NK-92 treated with Interleukin-12 subunit alpha and Interleukin-12 subunit beta, amount 100 ng/mL, for 24 hours (cell line): ENCODE measurements at regions not wholly inside any gene's neighbourhood (a gene's known extent, or its start where the extent isn't known, plus 50 kb on each side); places are given as distances from the start of the nearest gene placed in this dataset.
"Not testable (repeated sequence)": the region's sequence is repeated elsewhere in the genome, so short reads cannot be mapped to it uniquely, and the experiment has no call there.

Experiments used
- DNase-seq: peaks from one replicate; lab custom pipeline; 2025; lab: John Stamatoyannopoulos, UW

- DNase-seq: no peak
These were observed 108.7 kb downstream of the SUCLA2 start for GRCh38 chr13:47892374-47892773.

GRCh38 chr13:47890146-47890814 is 110.8 kb downstream of the SUCLA2 start:
- DNase-seq: peak; percentile 20

GRCh38 chr13:47886314-47886713 is 114.8 kb downstream of the SUCLA2 start:
- DNase-seq: peak; percentile 10

DNA sequence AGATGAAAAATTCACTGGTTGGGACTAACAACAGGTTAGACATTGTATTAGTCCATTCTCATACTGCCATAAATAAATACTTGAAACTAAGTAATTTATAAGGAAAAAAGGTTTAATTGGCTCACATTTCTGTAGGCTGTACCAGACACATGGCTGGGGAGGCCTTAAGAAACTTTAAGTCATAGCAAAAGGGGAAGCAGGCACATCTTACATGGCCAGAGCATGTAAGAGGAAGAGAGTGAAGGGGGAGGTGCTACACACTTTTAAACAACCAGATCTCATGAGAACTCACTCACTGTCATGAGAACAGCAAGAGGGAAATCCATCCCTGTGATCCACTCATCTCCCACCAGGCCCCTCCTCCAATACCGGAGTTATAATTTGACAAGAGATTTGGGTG is 125.9 kb downstream of the SUCLA2 start:
- no peak for DNase-seq

GRCh38 chr13:47873987-47874386 is 127.1 kb downstream of the SUCLA2 start:
- DNase-seq: not testable (repeated sequence)

DNA sequence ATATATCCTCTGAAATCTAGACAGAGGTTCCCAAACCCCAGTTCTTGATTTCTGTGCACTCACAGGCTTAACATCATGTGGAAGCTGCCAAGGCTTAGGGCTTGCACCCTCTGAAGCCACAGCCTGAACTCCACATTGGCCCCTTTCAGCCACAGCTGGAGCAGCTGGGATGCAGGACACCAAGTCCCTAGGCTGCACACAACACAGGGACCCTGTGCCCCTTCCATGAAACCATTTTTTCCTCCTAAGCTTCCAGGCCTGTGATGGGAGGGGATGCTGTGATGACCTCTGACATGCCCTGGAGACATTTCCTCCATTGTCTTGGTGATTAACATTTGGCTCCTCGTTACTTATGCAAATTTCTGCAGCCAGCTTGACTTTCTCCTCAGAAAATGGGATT is 127.8 kb downstream of the SUCLA2 start:
- not testable (repeated sequence) for DNase-seq

DNA sequence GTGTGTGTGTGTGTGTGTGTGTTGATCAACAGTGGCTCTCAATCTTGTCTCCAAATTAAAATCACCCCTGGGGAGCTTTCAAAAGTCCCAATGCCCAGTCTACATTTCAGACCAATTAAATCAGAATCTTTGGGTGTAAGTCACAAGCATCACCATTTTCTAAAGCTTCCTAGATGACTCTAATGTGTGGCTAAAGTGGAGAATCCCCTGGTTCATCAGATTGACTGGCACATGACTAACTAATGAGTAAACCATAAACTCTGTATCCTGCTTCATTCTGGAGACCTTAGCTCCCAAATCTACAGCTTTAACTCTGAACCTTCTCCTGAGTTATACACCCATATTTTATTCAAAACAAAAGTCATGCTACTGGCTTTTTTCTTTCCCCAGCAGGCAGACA is 131.3 kb downstream of the SUCLA2 start:
- DNase-seq: no peak

DNA sequence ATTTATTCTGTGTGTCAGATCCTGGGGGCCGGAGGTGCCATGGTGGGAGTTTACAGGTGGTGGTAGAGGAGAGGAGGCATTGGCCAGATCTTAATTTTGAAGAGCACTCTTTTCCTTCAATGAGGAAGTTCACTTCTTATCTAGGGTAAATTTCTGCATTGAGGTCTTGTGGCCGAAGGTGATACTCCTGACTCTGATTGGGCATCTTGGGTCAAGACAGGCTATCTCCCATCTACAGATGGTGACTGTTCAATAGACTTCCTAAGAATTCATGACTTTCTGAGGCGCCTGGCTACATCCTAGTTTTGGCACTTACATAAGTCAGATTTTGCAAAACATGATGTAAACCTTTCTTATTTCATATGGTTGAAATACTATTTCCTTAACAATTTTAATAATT is 135.2 kb downstream of the SUCLA2 start:
- DNase-seq: no peak

DNA sequence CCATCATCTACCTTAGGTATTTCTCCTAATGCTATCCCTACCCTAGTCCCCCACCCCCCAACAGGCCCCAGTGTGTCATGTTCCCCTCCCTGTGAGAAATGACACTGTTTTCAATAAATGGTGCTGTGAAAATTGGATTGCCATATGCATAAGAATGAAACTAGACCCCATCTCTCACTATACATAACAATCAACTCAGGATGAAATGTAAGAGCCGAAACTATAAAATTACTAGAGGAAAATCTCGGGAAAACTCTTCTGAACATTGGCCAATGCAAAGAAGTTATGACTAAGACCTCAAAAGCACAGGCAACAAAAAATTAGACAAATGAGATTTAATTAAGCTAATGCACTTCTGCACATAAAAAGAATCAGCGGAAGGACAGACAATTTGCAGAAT is 138.2 kb downstream of the SUCLA2 start:
- DNase-seq: no peak

- DNase-seq: no peak
These were observed 141.9 kb downstream of the SUCLA2 start for GRCh38 chr13:47859165-47859564.

- no peak for DNase-seq
These were observed 142.7 kb downstream of the SUCLA2 start for GRCh38 chr13:47858042-47859025.

- no peak for DNase-seq
These were observed 147.8 kb downstream of the SUCLA2 start for GRCh38 chr13:47853236-47853635.

GRCh38 chr13:47846886-47847285 is 154.2 kb downstream of the SUCLA2 start:
- DNase-seq: no peak

DNA sequence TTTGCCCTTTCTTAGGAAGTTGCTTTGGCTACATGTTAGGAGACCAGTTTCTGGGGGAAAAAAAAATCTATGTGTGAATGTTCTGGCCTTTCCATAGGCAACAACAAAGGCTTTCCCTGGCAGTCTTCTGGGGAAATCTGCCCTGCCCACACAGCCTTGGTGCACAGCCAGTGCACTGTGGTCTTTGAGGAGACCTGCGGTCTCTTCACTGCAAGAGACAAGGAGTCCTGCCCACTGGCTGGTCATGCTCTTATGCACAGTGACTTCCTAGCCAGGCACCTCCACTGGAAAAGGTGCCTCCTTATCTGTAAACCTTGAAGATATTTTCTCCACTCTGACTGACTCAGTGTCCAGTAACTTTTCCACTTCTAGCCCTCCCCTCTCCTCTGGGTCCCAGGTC is 155.1 kb downstream of the SUCLA2 start:
- no peak for DNase-seq

DNA sequence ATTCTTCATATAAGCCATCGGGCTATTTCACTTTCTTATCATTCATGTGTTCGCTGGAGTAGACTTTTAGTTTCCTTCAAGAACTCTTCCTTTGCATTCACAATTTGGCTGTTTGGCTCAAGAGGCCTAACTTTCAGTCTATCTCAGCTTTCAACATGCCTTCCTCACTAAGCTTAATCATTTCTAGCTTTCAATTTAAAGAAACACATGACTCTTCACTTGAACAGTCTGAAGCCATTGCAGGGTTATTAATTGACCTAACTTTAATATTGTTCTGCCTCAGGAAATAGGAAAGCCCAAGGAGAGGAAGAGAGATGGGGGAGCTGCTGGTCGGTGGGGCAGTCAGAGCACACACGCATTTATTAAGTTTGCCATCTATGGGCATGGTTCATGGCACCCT is 158.1 kb downstream of the SUCLA2 start:
- no peak for DNase-seq

GRCh38 chr13:47841151-47841550 is 159.9 kb downstream of the SUCLA2 start:
- DNase-seq: no peak

GRCh38 chr13:47837906-47838305 is 163.2 kb downstream of the SUCLA2 start:
- DNase-seq: no peak

DNA sequence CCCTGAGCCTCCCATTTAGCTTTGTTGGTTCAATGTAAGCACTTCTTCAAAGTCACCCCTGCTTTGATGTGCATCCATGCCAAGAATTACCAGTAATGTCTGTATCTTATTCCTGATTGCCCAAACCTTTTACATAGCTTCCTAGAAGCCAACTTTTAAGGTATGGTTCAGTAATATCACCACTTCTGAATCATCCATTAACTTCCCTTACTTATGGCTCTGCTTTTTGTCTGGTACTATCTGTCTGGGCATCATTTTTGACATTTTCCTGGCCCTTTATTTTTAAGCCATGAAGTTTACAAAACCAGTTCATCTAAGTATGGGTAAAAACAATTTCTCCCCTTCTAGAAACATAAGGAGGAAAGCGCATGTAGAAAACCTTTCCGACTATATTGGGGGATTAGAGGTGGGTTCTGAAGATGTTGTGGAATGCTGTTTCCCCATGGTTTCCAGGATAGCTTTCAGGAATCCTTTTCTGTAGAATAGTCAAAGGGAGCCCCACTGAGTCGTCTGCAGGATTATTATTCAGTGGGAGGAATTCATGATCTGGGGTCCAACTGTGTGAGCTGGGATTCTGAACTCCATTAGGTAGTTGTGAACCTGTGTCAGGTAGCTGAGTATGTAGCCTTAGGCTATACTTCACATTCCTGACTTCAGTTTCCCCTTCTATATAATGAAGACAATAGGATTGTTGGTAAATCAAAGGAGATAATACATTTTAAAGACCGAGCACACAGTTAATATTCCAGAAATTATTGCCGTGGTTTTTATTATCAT is 163.8 kb downstream of the SUCLA2 start:
- no peak for DNase-seq

GRCh38 chr13:47835470-47836228 is 165.4 kb downstream of the SUCLA2 start:
- DNase-seq: no peak

DNA sequence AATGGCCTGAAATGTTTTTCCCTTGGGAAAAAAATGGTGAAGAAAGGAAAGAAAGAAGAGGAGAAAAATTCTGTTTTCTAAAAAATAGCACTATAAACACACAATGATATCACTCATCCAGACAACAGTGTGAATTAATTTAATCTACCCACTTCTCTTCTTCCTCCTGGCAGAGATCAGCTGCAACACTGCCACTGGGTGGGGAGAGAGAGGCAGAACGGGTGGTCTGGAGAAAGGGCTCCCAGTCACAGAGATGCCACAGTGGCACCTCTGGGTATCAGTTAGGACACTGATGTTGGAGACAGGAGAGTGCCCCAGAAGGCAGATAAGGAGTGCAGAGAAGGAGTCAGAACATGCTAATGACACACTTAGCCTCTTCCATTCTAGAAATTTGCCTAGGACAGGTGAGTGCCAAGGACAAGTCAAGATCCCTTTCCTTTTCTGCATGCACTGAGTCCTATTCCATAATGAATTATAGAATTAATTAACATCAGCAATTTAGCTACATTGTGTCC is 168.6 kb downstream of the SUCLA2 start:
- no peak for DNase-seq

DNA sequence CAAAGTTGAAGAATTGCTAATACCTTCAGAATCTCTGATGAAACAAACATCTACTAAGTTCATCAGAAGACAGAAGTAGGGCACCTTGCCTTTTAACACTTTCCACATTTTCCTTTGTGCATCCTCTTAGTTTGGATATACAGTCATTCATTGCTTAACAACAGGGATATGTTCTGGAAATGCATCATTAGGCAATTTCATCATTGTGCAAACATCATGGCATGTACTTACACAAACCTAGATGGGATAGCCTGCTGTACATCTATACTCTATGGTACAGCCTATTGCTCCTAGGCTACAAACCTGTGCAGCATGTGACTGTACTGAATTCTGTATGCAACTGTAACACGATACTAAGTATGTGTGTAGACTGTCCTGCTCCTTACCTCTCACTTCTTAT is 169.8 kb downstream of the SUCLA2 start:
- no peak for DNase-seq

GRCh38 chr13:47829690-47830089 is 171.4 kb downstream of the SUCLA2 start:
- DNase-seq: no peak
